Mesenchymal stem cell (in vitro differentiated cells and primary cell): ENCODE measurements at regions not wholly inside any gene's neighbourhood (a gene's known extent, or its start where the extent isn't known, plus 50 kb on each side); places are given as distances from the start of the nearest gene placed in this dataset.

ENCODE experiments used
- DNase-seq: peaks from one replicate; pipeline ENCODE4 v3.0.0-alpha.2; 2013
- H2AFZ ChIP-seq: one replicate; pipeline ENCODE4 v1.6.1; 2013; ENCODE audit warnings: low read depth, mild to moderate bottlenecking, control low read depth, inconsistent platforms, low read length, moderate library complexity
- H2AK5ac ChIP-seq: 2 replicates; pipeline ENCODE4 v1.6.1; 2013; ENCODE audit warnings: low read length, moderate library complexity, mild to moderate bottlenecking, inconsistent platforms; ENCODE audit not compliant: severe bottlenecking
- H2BK120ac ChIP-seq: one replicate; pipeline ENCODE4 v1.6.1; 2013; ENCODE audit warnings: low read depth, mild to moderate bottlenecking, inconsistent platforms, low read length, moderate library complexity
- H2BK12ac ChIP-seq, 2 experiments: one replicate each; pipeline ENCODE4 v1.6.1; 2013; ENCODE audit warnings: inconsistent platforms in 2 of 2, low read length in 2 of 2, mild to moderate bottlenecking in 2 of 2, moderate library complexity in 2 of 2, control low read depth in 1 of 2
- H2BK15ac ChIP-seq: one replicate; pipeline ENCODE4 v1.6.1; 2013; ENCODE audit warnings: mild to moderate bottlenecking, low read depth, inconsistent platforms; ENCODE audit not compliant: poor library complexity, severe bottlenecking
- H2BK5ac ChIP-seq: 2 replicates; pipeline ENCODE4 v1.6.1; 2013; ENCODE audit warnings: low read depth, mild to moderate bottlenecking, low read length, control low read depth, inconsistent platforms; ENCODE audit not compliant: poor library complexity, severe bottlenecking
- H3K14ac ChIP-seq, 2 experiments: one replicate each; pipeline ENCODE4 v1.6.1; 2013; ENCODE audit warnings: inconsistent platforms in 2 of 2, low read length in 2 of 2, control low read depth in 1 of 2, mild to moderate bottlenecking in 1 of 2, moderate library complexity in 1 of 2
- H3K18ac ChIP-seq, 2 experiments: one replicate each; pipeline ENCODE4 v1.6.1; 2013; ENCODE audit warnings: inconsistent platforms in 2 of 2, low read length in 2 of 2, control low read depth in 1 of 2, low read depth in 1 of 2, mild to moderate bottlenecking in 1 of 2
- H3K23ac ChIP-seq, 2 experiments: one replicate each; pipeline ENCODE4 v1.6.1; 2013; ENCODE audit warnings: inconsistent platforms in 2 of 2, low read length in 2 of 2, mild to moderate bottlenecking in 2 of 2, moderate library complexity in 2 of 2, control low read depth in 1 of 2
- H3K27ac ChIP-seq: 2 replicates; pipeline ENCODE4 v1.5.1; 2013; ENCODE audit warnings: mild to moderate bottlenecking, moderate library complexity, low read length, control low read depth, inconsistent platforms; ENCODE audit not compliant: poor library complexity, severe bottlenecking
- H3K27me3 ChIP-seq, 2 experiments: 2 replicates each; pipeline versions ENCODE4 v1.6.1 to v1.7.0; 2013; ENCODE audit warnings: low read length in 2 of 2, mild to moderate bottlenecking in 2 of 2, moderate library complexity in 2 of 2, control low read depth in 1 of 2, inconsistent platforms in 1 of 2; ENCODE audit not compliant: control insufficient read depth in 1 of 2, insufficient read depth in 1 of 2
- H3K36me3 ChIP-seq, 2 experiments: 2 replicates each; pipeline versions ENCODE4 v1.6.1 to v1.7.0; 2013; ENCODE audit warnings: low read length in 2 of 2, control low read depth in 1 of 2, inconsistent platforms in 1 of 2, low read depth in 1 of 2, mild to moderate bottlenecking in 1 of 2; ENCODE audit not compliant: insufficient read depth in 2 of 2, control insufficient read depth in 1 of 2
- H3K4ac ChIP-seq, 2 experiments: one replicate each; pipeline ENCODE4 v1.6.1; 2013; ENCODE audit warnings: inconsistent platforms in 2 of 2, low read length in 2 of 2, mild to moderate bottlenecking in 2 of 2, moderate library complexity in 2 of 2, control low read depth in 1 of 2, low read depth in 1 of 2
- H3K4me1 ChIP-seq: 2 replicates; pipeline ENCODE4 v1.6.1; 2013; ENCODE audit warnings: low read depth, low read length, control low read depth; ENCODE audit not compliant: control insufficient read depth, insufficient read depth
- H3K4me2 ChIP-seq: 2 replicates; pipeline ENCODE4 v1.6.1; 2013; ENCODE audit warnings: low read length, mild to moderate bottlenecking, inconsistent platforms; ENCODE audit not compliant: poor library complexity, severe bottlenecking
- H3K4me3 ChIP-seq, 2 experiments: 2 replicates each; pipeline versions ENCODE4 v1.5.1 to v1.7.0; 2013; ENCODE audit warnings: low read length in 2 of 2, mild to moderate bottlenecking in 2 of 2, control low read depth in 1 of 2, low read depth in 1 of 2; ENCODE audit not compliant: insufficient read depth in 1 of 2
- H3K79me1 ChIP-seq: replicated peaks from 2 replicates; pipeline ENCODE4 v1.6.1; 2013; ENCODE audit warnings: mild to moderate bottlenecking, control low read depth, low read length, inconsistent platforms; ENCODE audit not compliant: poor library complexity, severe bottlenecking
- H3K9ac ChIP-seq: 2 replicates; pipeline ENCODE4 v1.7.0; 2013; ENCODE audit warnings: mild to moderate bottlenecking, low read length, moderate library complexity
- H3K9me3 ChIP-seq: 2 replicates; pipeline ENCODE4 v1.7.0; 2013; ENCODE audit warnings: mild to moderate bottlenecking, low read length; ENCODE audit not compliant: control insufficient read depth
- H4K8ac ChIP-seq: one replicate; pipeline ENCODE4 v1.6.1; 2013; ENCODE audit warnings: inconsistent platforms, mild to moderate bottlenecking, low read length, moderate library complexity
- H4K91ac ChIP-seq: one replicate; pipeline ENCODE4 v1.6.1; 2013; ENCODE audit warnings: mild to moderate bottlenecking, low read length, inconsistent platforms
- WGBS: methylation state at CpG from one replicate; pipeline ENCODE4 v1.1.7; 2013; ENCODE audit warnings: mixed read lengths; 5-methylcytosine and 5-hydroxymethylcytosine counted together

DNA sequence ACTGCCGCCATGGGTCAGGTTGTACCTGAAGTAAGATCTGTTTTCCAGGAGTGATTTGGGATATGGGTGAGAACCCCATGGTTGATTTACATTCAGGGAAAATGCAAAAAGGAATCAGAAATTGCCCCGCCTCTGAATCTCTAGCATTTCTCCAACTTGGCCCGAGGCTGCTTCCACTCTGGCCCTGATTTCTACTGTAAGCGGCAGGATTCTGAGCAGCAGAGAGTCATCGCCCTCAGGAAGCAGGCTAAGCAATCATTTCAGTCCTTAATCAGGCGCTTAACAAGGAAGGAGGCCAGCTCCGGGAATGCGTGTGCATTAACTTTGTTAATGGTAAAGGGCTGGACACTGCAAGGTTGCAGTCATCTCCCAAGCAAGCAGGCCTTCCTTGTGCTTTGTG is 88.5 kb upstream of the DHX15 start:
- no peak overlapping the region for H2BK5ac ChIP-seq

DNA sequence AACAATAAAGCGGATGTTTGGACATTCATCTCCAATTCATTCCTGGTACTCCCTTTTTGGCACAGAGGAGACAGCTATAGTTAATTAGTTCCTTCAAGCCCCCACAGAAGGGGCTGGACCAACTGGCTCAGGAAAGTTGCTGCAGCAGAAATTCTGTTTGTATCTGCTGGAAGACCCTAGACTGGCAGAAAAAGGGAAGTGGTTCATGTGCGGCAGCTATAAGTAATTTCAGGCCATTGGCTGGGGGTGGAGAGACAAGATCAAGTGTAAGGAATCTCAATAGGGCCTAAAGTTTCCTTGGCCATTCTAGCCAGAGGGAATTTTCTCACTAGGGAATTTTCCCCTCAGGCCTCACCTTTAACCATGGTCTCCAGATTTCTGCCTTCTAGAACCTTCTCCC is 89.9 kb upstream of the DHX15 start:
- no peak overlapping the region for H4K8ac ChIP-seq
- H4K91ac ChIP-seq, result no peak overlapping the region
- peaks cover 3 to 12% of the 10 kb centered on the region in 2 experiments for H3K27me3 ChIP-seq
- H3K9me3 ChIP-seq, result no peaks in the 10 kb centered on the region
- no peak overlapping the region for H3K4ac ChIP-seq
- H2BK15ac ChIP-seq, result no peak overlapping the region
- H2AK5ac ChIP-seq, result no peak overlapping the region
- 100% methylated on average over 2 of the region's 2 CpGs for WGBS
- no peak overlapping the region for H2BK12ac ChIP-seq
- H3K4me3 ChIP-seq, result no peak overlapping the region
- H3K23ac ChIP-seq, result no peak overlapping the region
- H3K27ac ChIP-seq, result no peak overlapping the region
- no peak overlapping the region for H3K18ac ChIP-seq
- no peaks in the 10 kb centered on the region for H3K79me1 ChIP-seq
- H3K4me1 ChIP-seq, result no peaks in the 10 kb centered on the region
- no peak overlapping the region for H3K9ac ChIP-seq
- H3K4me2 ChIP-seq, result no peak overlapping the region
- no peaks in the 10 kb centered on the region for H3K36me3 ChIP-seq
- H2AFZ ChIP-seq, result no peak overlapping the region
- no peak overlapping the region for H2BK120ac ChIP-seq
- H2BK5ac ChIP-seq, result no peak overlapping the region
- no peak overlapping the region for H3K14ac ChIP-seq
- DNase-seq, result no peak

More for the DNA sequence above, 88.5 kb upstream of the DHX15 start:
- Histone ChIP-seq H3K14ac (no peak overlapping the region), H3K23ac (no peak overlapping the region), H2BK15ac (no peak overlapping the region), H3K4me1 (no peaks in the 10 kb centered on the region), H3K9ac (no peak overlapping the region), H3K9me3 (no peaks in the 10 kb centered on the region), H2BK12ac (no peak overlapping the region), H3K27ac (no peak overlapping the region), H3K4me2 (no peak overlapping the region), H2BK120ac (no peak overlapping the region), H3K79me1 (no peaks in the 10 kb centered on the region), H4K91ac (no peak overlapping the region), H4K8ac (no peak overlapping the region), H2AFZ (no peak overlapping the region), H3K18ac (no peak overlapping the region), H3K27me3 (peaks cover 5 to 12% of the 10 kb centered on the region in 2 experiments), H3K4me3 (no peak overlapping the region), H3K4ac (no peak overlapping the region), H3K36me3 (no peaks in the 10 kb centered on the region), H2AK5ac (no peak overlapping the region)
- 95% methylated on average over 8 of the region's 8 CpGs for WGBS
- DNase-seq, result no peak

DNA sequence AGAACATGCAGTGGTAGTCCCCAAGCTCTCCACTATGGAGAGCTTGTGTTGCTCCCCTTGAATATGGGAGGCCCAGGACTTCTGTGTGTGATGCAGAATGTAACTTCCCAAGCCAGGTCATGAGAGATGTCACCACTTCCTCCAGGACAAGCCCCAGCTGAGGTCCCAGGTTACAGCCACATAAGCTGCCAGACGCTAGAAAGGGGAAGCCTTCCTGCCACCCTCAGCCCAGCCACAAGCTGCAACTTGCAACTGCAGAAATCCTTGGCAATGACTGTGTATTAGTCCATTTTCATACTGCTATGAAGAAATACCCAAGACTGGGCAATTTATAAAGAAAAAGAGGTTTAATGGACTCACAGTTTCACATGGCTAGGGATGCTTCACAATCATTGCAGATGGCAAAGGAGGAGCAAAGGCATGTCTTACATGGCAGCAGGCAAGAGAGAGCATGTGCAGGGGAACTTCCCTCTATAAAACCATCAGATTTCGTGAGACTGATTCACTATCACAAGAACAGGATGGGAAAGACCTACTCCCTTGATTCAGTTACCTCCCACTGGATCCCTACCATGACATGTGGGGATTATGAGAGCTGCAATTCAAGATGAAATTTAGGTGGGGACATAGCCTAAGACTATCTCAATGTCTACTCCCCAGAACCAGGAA is 91.5 kb upstream of the DHX15 start:
- Histone ChIP-seq H3K14ac (no peak overlapping the region), H2AK5ac (no peak overlapping the region), H3K4ac (no peak overlapping the region), H3K36me3 (no peaks in the 10 kb centered on the region), H2AFZ (no peak overlapping the region), H3K79me1 (no peaks in the 10 kb centered on the region), H3K9ac (no peak overlapping the region), H2BK12ac (no peak overlapping the region), H3K4me3 (no peak overlapping the region), H2BK5ac (no peak overlapping the region), H3K4me1 (no peaks in the 10 kb centered on the region), H4K8ac (no peak overlapping the region), H3K4me2 (no peak overlapping the region), H3K23ac (no peak overlapping the region), H4K91ac (no peak overlapping the region), H3K27ac (no peak overlapping the region), H3K9me3 (no peaks in the 10 kb centered on the region), H3K27me3 (peaks cover 10% of the 10 kb centered on the region in 2 experiments), H2BK120ac (no peak overlapping the region), H3K18ac (no peak overlapping the region), H2BK15ac (no peak overlapping the region)
- WGBS, result 63% methylated on average over 2 of the region's 2 CpGs
- no peak for DNase-seq

DNA sequence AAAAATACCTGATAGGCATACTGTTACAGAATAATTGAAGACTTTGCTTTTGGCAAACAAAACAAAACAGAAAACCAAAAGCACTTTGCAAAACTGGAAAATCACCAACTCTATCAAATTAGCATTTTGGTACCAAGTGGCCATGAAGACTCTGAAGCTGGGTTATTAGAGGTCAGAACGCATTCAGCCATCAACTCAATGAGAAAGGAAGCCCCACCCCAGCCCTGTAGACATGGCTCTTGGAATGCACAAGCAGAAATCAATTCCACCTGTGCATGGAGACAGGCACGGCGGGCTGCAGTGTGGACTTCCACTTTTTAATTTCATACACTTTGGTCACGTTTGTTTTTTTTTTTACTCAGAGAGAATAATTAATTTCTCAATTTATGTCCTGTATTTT is 93.6 kb upstream of the DHX15 start:
- H2BK120ac ChIP-seq, result no peak overlapping the region
- H4K91ac ChIP-seq, result no peak overlapping the region
- H3K4me2 ChIP-seq, result no peak overlapping the region
- H2BK12ac ChIP-seq, result no peak overlapping the region
- H3K4ac ChIP-seq, result no peak overlapping the region
- peaks cover 15 to 17% of the 10 kb centered on the region in 2 experiments for H3K27me3 ChIP-seq
- no peaks in the 10 kb centered on the region for H3K9me3 ChIP-seq
- no peak overlapping the region for H2BK15ac ChIP-seq
- DNase-seq, result no peak
- 53% methylated on average over 1 of the region's 4 CpGs for WGBS
- no peak overlapping the region for H2BK5ac ChIP-seq
- H3K36me3 ChIP-seq, result no peaks in the 10 kb centered on the region
- H3K18ac ChIP-seq, result no peak overlapping the region
- H3K4me1 ChIP-seq, result no peaks in the 10 kb centered on the region
- no peak overlapping the region for H3K9ac ChIP-seq
- no peak overlapping the region for H3K4me3 ChIP-seq
- H3K23ac ChIP-seq, result no peak overlapping the region
- no peaks in the 10 kb centered on the region for H3K79me1 ChIP-seq
- H3K14ac ChIP-seq, result no peak overlapping the region
- no peak overlapping the region for H2AFZ ChIP-seq
- H4K8ac ChIP-seq, result no peak overlapping the region
- no peak overlapping the region for H2AK5ac ChIP-seq
- no peak overlapping the region for H3K27ac ChIP-seq
